CD14-positive monocyte (primary cell): ENCODE measurements at regions not wholly inside any gene's neighbourhood (a gene's known extent, or its start where the extent isn't known, plus 50 kb on each side); places are given as distances from the start of the nearest gene placed in this dataset.

Experiments used
- DNase-seq, 3 donors: peaks; one replicate each; pipeline ENCODE4 v3.0.0-alpha.2; 2011 to 2022
- H2AFZ ChIP-seq: 2 replicates; pipeline ENCODE4 v1.6.0; 2012; ENCODE audit warnings: mild to moderate bottlenecking, low read depth, low read length, inconsistent platforms; ENCODE audit not compliant: insufficient read depth, poor library complexity, severe bottlenecking
- H3K27ac ChIP-seq, 2 donors: 1 replicate in 1 of 2; 2 replicates in 1 of 2; pipeline ENCODE4 v1.5.1; 2012 to 2013; ENCODE audit warnings: low read length in 2 of 2, control low read depth in 1 of 2, inconsistent platforms in 1 of 2, low read depth in 1 of 2, mild to moderate bottlenecking in 1 of 2
- H3K27me3 ChIP-seq, 2 donors: one replicate each; pipeline versions ENCODE4 v1.6.0 to v1.6.1; 2011 to 2013; ENCODE audit warnings: low read length in 2 of 2; ENCODE audit not compliant: control insufficient read depth in 2 of 2, insufficient read depth in 2 of 2
- H3K36me3 ChIP-seq, 2 donors: replicated peaks in 1 of 2; 1 replicate in 1 of 2; 2 replicates in 1 of 2; pipeline versions ENCODE4 v1.5.1 to v1.6.1; 2012 to 2013; ENCODE audit warnings: low read length in 2 of 2, control low read depth in 1 of 2, inconsistent platforms in 1 of 2, mild to moderate bottlenecking in 1 of 2; ENCODE audit not compliant: insufficient read depth in 2 of 2, control insufficient read depth in 1 of 2
- H3K4me1 ChIP-seq, 2 donors: 1 replicate in 1 of 2; 2 replicates in 1 of 2; pipeline versions ENCODE4 v1.5.1 to v1.6.1; 2012 to 2013; ENCODE audit warnings: low read length in 2 of 2, control low read depth in 1 of 2, inconsistent platforms in 1 of 2, mild to moderate bottlenecking in 1 of 2, moderate library complexity in 1 of 2; ENCODE audit not compliant: insufficient read depth in 2 of 2, control insufficient read depth in 1 of 2
- H3K4me2 ChIP-seq: replicated peaks from 2 replicates; pipeline ENCODE3; 2012; ENCODE audit warnings: low read length, moderate library complexity, mild to moderate bottlenecking; ENCODE audit not compliant: poor library complexity, severe bottlenecking; ENCODE audit errors: extremely low read depth
- H3K4me3 ChIP-seq, 3 experiments: fragments of 200-600 bp in 1 of 3; sonication (generic) in 1 of 3; replicated peaks in 1 of 3; 1 replicate in 2 of 3; 2 replicates in 1 of 3; pipeline ENCODE4 v1.5.1; 2011 to 2013; ENCODE audit warnings: low read length in 3 of 3, mild to moderate bottlenecking in 3 of 3, control low read depth in 2 of 3, low read depth in 2 of 3, inconsistent platforms in 1 of 3, moderate library complexity in 1 of 3
- H3K79me2 ChIP-seq: 2 replicates; pipeline ENCODE4 v1.6.0; 2012; ENCODE audit warnings: mild to moderate bottlenecking, control low read depth, inconsistent platforms, low read length, moderate library complexity; ENCODE audit not compliant: insufficient read depth
- H3K9ac ChIP-seq: 2 replicates; pipeline ENCODE4 v1.6.0; 2017; ENCODE audit warnings: low read length, mild to moderate bottlenecking; ENCODE audit not compliant: insufficient read depth, poor library complexity, severe bottlenecking
- H3K9me3 ChIP-seq, 2 donors: replicated peaks in 1 of 2; 1 replicate in 1 of 2; 2 replicates in 1 of 2; pipeline versions ENCODE4 v1.5.1 to v1.6.1; 2012 to 2013; ENCODE audit warnings: low read length in 2 of 2, control low read depth in 1 of 2; ENCODE audit not compliant: control insufficient read depth in 1 of 2, insufficient read depth in 1 of 2
- H4K20me1 ChIP-seq: 2 replicates; pipeline ENCODE4 v1.6.0; 2012; ENCODE audit warnings: mild to moderate bottlenecking, low read length, control low read depth, moderate library complexity; ENCODE audit not compliant: insufficient read depth
- H3K27ac Mint-ChIP-seq, 7 donors: one replicate each; pipeline ENCODE4 v1.8.0; 2020; ENCODE audit warnings: mild to moderate bottlenecking in 7 of 7, mixed read lengths in 7 of 7, moderate library complexity in 6 of 7, inconsistent platforms in 2 of 7
- H3K27me3 Mint-ChIP-seq, 3 donors: one replicate each; pipeline ENCODE4 v1.8.0; 2021 to 2022; ENCODE audit warnings: low read depth in 3 of 3, mild to moderate bottlenecking in 3 of 3, mixed read lengths in 3 of 3, moderate library complexity in 3 of 3, inconsistent platforms in 1 of 3
- H3K36me3 Mint-ChIP-seq, 2 donors: one replicate each; pipeline ENCODE4 v1.8.0; 2020; ENCODE audit warnings: mixed read lengths in 2 of 2, inconsistent platforms in 1 of 2, mild to moderate bottlenecking in 1 of 2
- H3K4me1 Mint-ChIP-seq: one replicate; pipeline ENCODE4 v1.8.0; 2020; ENCODE audit warnings: mild to moderate bottlenecking, mixed read lengths
- H3K4me3 Mint-ChIP-seq, 2 donors: one replicate each; pipeline ENCODE4 v1.8.0; 2020; ENCODE audit warnings: mild to moderate bottlenecking in 2 of 2, mixed read lengths in 2 of 2, moderate library complexity in 1 of 2
- H3K9me3 Mint-ChIP-seq, 7 donors: one replicate each; pipeline ENCODE4 v1.8.0; 2020 to 2022; ENCODE audit warnings: mixed read lengths in 7 of 7, mild to moderate bottlenecking in 6 of 7, moderate library complexity in 6 of 7, inconsistent platforms in 2 of 7
- WGBS: methylation state at CpG from one replicate; pipeline ENCODE4 v1.1.5; 2013; ENCODE audit warnings: missing lambda C conversion rate; ENCODE audit not compliant: insufficient coverage; 5-methylcytosine and 5-hydroxymethylcytosine counted together
- intact Hi-C, 2 donors: fragments of 100-400 bp; cut with micrococcal nuclease; formaldehyde crosslinking; loops; one replicate each; pipeline versions ENCODE4 v1.15.0 to v1.15.1; 2023
- TF ChIP-seq, protein P1 (sequence below): fragments of 200-600 bp; IDR thresholded peaks from one replicate; pipeline ENCODE4 v1.8.0; 2022; ENCODE audit warnings: antibody characterized with exemption, mild to moderate bottlenecking

DNA sequence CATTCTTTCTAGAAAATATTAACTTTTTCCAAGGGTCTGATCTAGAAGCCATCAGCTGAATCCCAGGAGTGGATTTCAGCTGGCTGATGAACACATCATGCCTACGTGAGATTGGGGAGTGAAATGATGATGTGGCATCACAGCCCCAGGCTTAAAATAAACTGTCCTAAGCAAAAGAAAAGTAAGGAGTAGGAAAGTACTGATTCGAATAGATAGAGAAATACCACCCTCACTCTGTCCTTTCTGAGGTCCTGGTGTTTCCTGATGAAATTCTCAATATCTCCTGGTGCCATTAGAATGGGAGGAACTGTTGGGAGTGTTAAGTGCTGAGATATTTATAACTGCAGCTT is 376.8 kb upstream of the SEMA6D start:
- H3K9ac ChIP-seq = no peak overlapping the region
- no peak overlapping the region for H3K4me2 ChIP-seq
- Mint-ChIP-seq H3K9me3 (peaks cover 2 to 15% (median 6%) of the 10 kb centered on the region in 7 donors), H3K27ac (no peak overlapping the region), H3K4me3 (no peak overlapping the region), H3K4me1 (no peaks in the 10 kb centered on the region), H3K27me3 (peaks cover 0 to 5% (median 0%) of the 10 kb centered on the region in 3 donors), H3K36me3 (no peaks in the 10 kb centered on the region)
- H2AFZ ChIP-seq = no peak overlapping the region
- no peaks in the 10 kb centered on the region for H3K36me3 ChIP-seq
- H3K9me3 ChIP-seq = peaks cover 5 to 6% of the 10 kb centered on the region in 2 donors
- TF ChIP-seq, protein P1, sequence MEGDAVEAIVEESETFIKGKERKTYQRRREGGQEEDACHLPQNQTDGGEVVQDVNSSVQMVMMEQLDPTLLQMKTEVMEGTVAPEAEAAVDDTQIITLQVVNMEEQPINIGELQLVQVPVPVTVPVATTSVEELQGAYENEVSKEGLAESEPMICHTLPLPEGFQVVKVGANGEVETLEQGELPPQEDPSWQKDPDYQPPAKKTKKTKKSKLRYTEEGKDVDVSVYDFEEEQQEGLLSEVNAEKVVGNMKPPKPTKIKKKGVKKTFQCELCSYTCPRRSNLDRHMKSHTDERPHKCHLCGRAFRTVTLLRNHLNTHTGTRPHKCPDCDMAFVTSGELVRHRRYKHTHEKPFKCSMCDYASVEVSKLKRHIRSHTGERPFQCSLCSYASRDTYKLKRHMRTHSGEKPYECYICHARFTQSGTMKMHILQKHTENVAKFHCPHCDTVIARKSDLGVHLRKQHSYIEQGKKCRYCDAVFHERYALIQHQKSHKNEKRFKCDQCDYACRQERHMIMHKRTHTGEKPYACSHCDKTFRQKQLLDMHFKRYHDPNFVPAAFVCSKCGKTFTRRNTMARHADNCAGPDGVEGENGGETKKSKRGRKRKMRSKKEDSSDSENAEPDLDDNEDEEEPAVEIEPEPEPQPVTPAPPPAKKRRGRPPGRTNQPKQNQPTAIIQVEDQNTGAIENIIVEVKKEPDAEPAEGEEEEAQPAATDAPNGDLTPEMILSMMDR = no peak
- intact Hi-C loops = no loop called here
- no peak overlapping the region for H3K27ac ChIP-seq
- no peaks in the 10 kb centered on the region for H3K4me1 ChIP-seq
- no peak overlapping the region for H3K4me3 ChIP-seq
- 86% methylated on average over 1 of the region's 2 CpGs for WGBS
- no peaks in the 10 kb centered on the region for H3K27me3 ChIP-seq
- no peak for DNase-seq
- H3K79me2 ChIP-seq = no peaks in the 10 kb centered on the region
- H4K20me1 ChIP-seq = no peaks in the 10 kb centered on the region

DNA sequence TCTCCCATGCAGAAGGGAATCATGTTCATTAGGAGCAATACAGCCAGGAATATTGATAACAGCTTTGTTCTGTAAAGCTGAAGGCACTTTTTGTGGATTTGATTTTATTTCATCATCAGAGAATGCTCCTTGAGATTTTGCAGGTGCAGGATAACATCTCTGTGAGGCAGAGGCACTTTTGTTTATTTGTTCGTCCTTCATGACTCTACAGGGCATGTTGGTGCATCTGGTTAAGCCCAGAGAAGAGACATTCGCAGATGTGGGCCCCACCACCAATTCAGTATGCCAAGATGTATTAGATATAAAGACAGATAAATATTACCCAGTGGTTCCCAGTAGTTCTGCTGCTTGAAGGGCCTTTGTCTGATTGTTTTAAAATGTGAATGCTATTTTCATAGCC is 368.1 kb upstream of the SEMA6D start:
- Histone ChIP-seq H3K4me1 (no peaks in the 10 kb centered on the region), H3K9ac (no peak overlapping the region), H3K4me3 (no peak overlapping the region), H3K4me2 (no peak overlapping the region), H3K9me3 (no peaks in the 10 kb centered on the region), H4K20me1 (no peaks in the 10 kb centered on the region), H2AFZ (no peak overlapping the region), H3K27me3 (no peaks in the 10 kb centered on the region), H3K27ac (no peak overlapping the region), H3K79me2 (no peaks in the 10 kb centered on the region), H3K36me3 (no peaks in the 10 kb centered on the region)
- H3K27ac Mint-ChIP-seq = no peak overlapping the region
- no peaks in the 10 kb centered on the region for H3K4me1 Mint-ChIP-seq
- intact Hi-C loops = no loop called here
- H3K27me3 Mint-ChIP-seq = no peaks in the 10 kb centered on the region
- WGBS = no CpG with 5 or more reads among the region's 2 CpGs
- TF ChIP-seq, protein P1 = no peak
- peaks cover 0 to 4% (median 0%) of the 10 kb centered on the region in 7 donors for H3K9me3 Mint-ChIP-seq
- no peak overlapping the region for H3K4me3 Mint-ChIP-seq
- no peak for DNase-seq
- no peaks in the 10 kb centered on the region for H3K36me3 Mint-ChIP-seq
